Suprapubic skin (tissue), 4 donors: ENCODE measurements at regions not wholly inside any gene's neighbourhood (a gene's known extent, or its start where the extent isn't known, plus 50 kb on each side); places are given as distances from the start of the nearest gene placed in this dataset.

Source experiments
- DNase-seq, 2 donors: peaks; one replicate each; pipeline ENCODE4 v3.0.0-alpha.2; 2019; ENCODE audit warnings: low spot score in 2 of 2
- H3K27ac ChIP-seq: fragments of 200-600 bp; sonication (generic); one replicate; pipeline ENCODE4 v1.5.1; 2019
- H3K27me3 ChIP-seq: fragments of 200-600 bp; sonication (generic); one replicate; pipeline ENCODE4 v1.5.1; 2019
- H3K36me3 ChIP-seq: fragments of 200-600 bp; sonication (generic); one replicate; pipeline ENCODE4 v1.5.1; 2019
- H3K4me1 ChIP-seq: fragments of 200-600 bp; sonication (generic); one replicate; pipeline ENCODE4 v1.5.1; 2019
- H3K4me3 ChIP-seq: fragments of 200-600 bp; sonication (generic); one replicate; pipeline ENCODE4 v1.5.1; 2019; ENCODE audit warnings: mild to moderate bottlenecking
- H3K9me3 ChIP-seq: fragments of 200-600 bp; sonication (generic); one replicate; pipeline ENCODE4 v1.5.1; 2019
- CTCF ChIP-seq, 2 donors: fragments of 200-600 bp in 1 of 2; fragments of 450-650 bp in 1 of 2; sonication (generic) in 1 of 2; IDR thresholded peaks; one replicate each; pipeline ENCODE4 v1.5.1; 2016 to 2019; ENCODE audit warnings: antibody characterized with exemption in 2 of 2, mild to moderate bottlenecking in 1 of 2, moderate library complexity in 1 of 2
- EP300 ChIP-seq: sonication (generic); formaldehyde crosslinking; IDR thresholded peaks from one replicate; pipeline ENCODE4 v1.6.1; 2017; ENCODE audit warnings: antibody characterized with exemption
- POLR2A ChIP-seq, 2 donors: fragments of 450-650 bp; IDR thresholded peaks; one replicate each; pipeline ENCODE4 v1.6.1; 2017; ENCODE audit warnings: antibody characterized with exemption in 2 of 2, mild to moderate bottlenecking in 2 of 2, moderate library complexity in 2 of 2
- POLR2AphosphoS5 ChIP-seq, 3 donors: sonication (generic); formaldehyde crosslinking; IDR thresholded peaks; one replicate each; pipeline ENCODE4 v1.6.1; 2017; ENCODE audit warnings: antibody characterized with exemption in 3 of 3
- WGBS: methylation state at CpG from one replicate; pipeline ENCODE4 v1.1.5; 2018; 5-methylcytosine and 5-hydroxymethylcytosine counted together

GRCh38 chr3:76410762-76411281 is 625.5 kb upstream of the ZNF717 start:
- DNase-seq, result no peak
- H3K27me3 ChIP-seq, result no peaks in the 10 kb centered on the region
- WGBS, result 70% methylated on average over 3 of the region's 3 CpGs

GRCh38 chr3:76415384-76415783 is 624.5 kb upstream of the ROBO2 start:
- Histone ChIP-seq H3K4me3 (no peak overlapping the region), H3K9me3 (no peaks in the 10 kb centered on the region), H3K36me3 (no peaks in the 10 kb centered on the region), H3K27ac (no peak overlapping the region), H3K27me3 (no peaks in the 10 kb centered on the region), H3K4me1 (no peaks in the 10 kb centered on the region)
- no peak for DNase-seq
- TF ChIP-seq CTCF (IDR thresholded peaks at IDR 0.05) (no peak), POLR2A (IDR thresholded peaks at IDR 0.05) (no peak), EP300 (no peak)
- 95% methylated on average over 2 of the region's 2 CpGs for WGBS

More at GRCh38 chr3:76410762-76411281, 625.5 kb upstream of the ZNF717 start:
- Histone ChIP-seq H3K9me3 (no peaks in the 10 kb centered on the region), H3K4me1 (no peaks in the 10 kb centered on the region), H3K4me3 (no peak overlapping the region), H3K27ac (no peak overlapping the region), H3K36me3 (no peaks in the 10 kb centered on the region)
- no peak for TF ChIP-seq POLR2A (IDR thresholded peaks at IDR 0.05)
- no peak for TF ChIP-seq EP300
- no peak for TF ChIP-seq POLR2AphosphoS5 (IDR thresholded peaks at IDR 0.05)
- no peak for TF ChIP-seq CTCF (IDR thresholded peaks at IDR 0.05)

GRCh38 chr3:76429581-76430177 is 610.2 kb upstream of the ROBO2 start:
- TF ChIP-seq CTCF (IDR thresholded peaks at IDR 0.05) (no peak), POLR2A (IDR thresholded peaks at IDR 0.05) (no peak), POLR2AphosphoS5 (IDR thresholded peaks at IDR 0.05) (no peak), EP300 (no peak)
- Histone ChIP-seq H3K27ac (no peak overlapping the region), H3K4me3 (no peak overlapping the region), H3K27me3 (no peaks in the 10 kb centered on the region), H3K9me3 (no peaks in the 10 kb centered on the region), H3K36me3 (no peaks in the 10 kb centered on the region), H3K4me1 (no peaks in the 10 kb centered on the region)
- WGBS, result 67% methylated on average over 2 of the region's 2 CpGs
- no peak for DNase-seq

GRCh38 chr3:76432396-76432795 is 607.5 kb upstream of the ROBO2 start:
- no peaks in the 10 kb centered on the region for H3K27me3 ChIP-seq
- H3K4me1 ChIP-seq, result no peaks in the 10 kb centered on the region
- WGBS, result 86% methylated on average over 4 of the region's 4 CpGs
- no peak for TF ChIP-seq CTCF (IDR thresholded peaks at IDR 0.05)
- no peak for TF ChIP-seq EP300
- TF ChIP-seq POLR2A (IDR thresholded peaks at IDR 0.05), result no peak
- TF ChIP-seq POLR2AphosphoS5 (IDR thresholded peaks at IDR 0.05), result no peak
- H3K9me3 ChIP-seq, result no peaks in the 10 kb centered on the region
- no peak for DNase-seq
- no peak overlapping the region for H3K27ac ChIP-seq
- no peaks in the 10 kb centered on the region for H3K36me3 ChIP-seq
- H3K4me3 ChIP-seq, result no peak overlapping the region

- Histone ChIP-seq H3K36me3 (no peaks in the 10 kb centered on the region), H3K27me3 (no peaks in the 10 kb centered on the region), H3K4me3 (no peak overlapping the region), H3K4me1 (no peaks in the 10 kb centered on the region), H3K27ac (no peak overlapping the region), H3K9me3 (no peaks in the 10 kb centered on the region)
- DNase-seq, result no peak
- 64% methylated on average over 3 of the region's 3 CpGs for WGBS
- TF ChIP-seq EP300, result no peak
- no peak for TF ChIP-seq POLR2AphosphoS5 (IDR thresholded peaks at IDR 0.05)
- no peak for TF ChIP-seq POLR2A (IDR thresholded peaks at IDR 0.05)
- no peak for TF ChIP-seq CTCF (IDR thresholded peaks at IDR 0.05)
These were observed 603.0 kb upstream of the ROBO2 start for GRCh38 chr3:76436894-76437293.
